ENCODE measurements at regions not wholly inside any gene's neighbourhood (a gene's known extent, or its start where the extent isn't known, plus 50 kb on each side); places are given as distances from the start of the nearest gene placed in this dataset.

- Histone ChIP-seq H3K27ac (no peak overlapping the region), H3K27me3 (peaks cover 42% of the 10 kb centered on the region), H4K20me1 (ENCODE audit: insufficient read depth, poor library complexity, severe bottlenecking) (no peaks in the 10 kb centered on the region), H3K4me3 (no peak overlapping the region), H3K4me2 (no peak overlapping the region), H3K4me1 (ENCODE audit: insufficient read depth) (no peaks in the 10 kb centered on the region), H3K9me2 (replicated peaks; ENCODE audit: insufficient read depth) (no peaks in the 10 kb centered on the region), H3K36me3 (replicated peaks; ENCODE audit: insufficient read depth, low read depth) (no peaks in the 10 kb centered on the region), H3K9me3 (ENCODE audit: low read depth) (no peaks in the 10 kb centered on the region), H3K79me2 (no peaks in the 10 kb centered on the region), H2AFZ (no peak overlapping the region)
- no peak for DNase-seq (ENCODE audit: low spot score)
- WGBS (ENCODE audit: low lambda C conversion rate, missing lambda C conversion rate), result 61% methylated on average over 9 of the region's 9 CpGs
- TF ChIP-seq, protein P1, sequence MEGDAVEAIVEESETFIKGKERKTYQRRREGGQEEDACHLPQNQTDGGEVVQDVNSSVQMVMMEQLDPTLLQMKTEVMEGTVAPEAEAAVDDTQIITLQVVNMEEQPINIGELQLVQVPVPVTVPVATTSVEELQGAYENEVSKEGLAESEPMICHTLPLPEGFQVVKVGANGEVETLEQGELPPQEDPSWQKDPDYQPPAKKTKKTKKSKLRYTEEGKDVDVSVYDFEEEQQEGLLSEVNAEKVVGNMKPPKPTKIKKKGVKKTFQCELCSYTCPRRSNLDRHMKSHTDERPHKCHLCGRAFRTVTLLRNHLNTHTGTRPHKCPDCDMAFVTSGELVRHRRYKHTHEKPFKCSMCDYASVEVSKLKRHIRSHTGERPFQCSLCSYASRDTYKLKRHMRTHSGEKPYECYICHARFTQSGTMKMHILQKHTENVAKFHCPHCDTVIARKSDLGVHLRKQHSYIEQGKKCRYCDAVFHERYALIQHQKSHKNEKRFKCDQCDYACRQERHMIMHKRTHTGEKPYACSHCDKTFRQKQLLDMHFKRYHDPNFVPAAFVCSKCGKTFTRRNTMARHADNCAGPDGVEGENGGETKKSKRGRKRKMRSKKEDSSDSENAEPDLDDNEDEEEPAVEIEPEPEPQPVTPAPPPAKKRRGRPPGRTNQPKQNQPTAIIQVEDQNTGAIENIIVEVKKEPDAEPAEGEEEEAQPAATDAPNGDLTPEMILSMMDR (IDR thresholded peaks at IDR 0.05; ENCODE audit: poor library complexity), result no peak
- TF ChIP-seq EZH2phosphoT487 (IDR thresholded peaks at IDR 0.05; ENCODE audit: low read depth, severe bottlenecking, unreplicated experiment), result no peak
- no peak for TF ChIP-seq EZH2 (IDR thresholded peaks at IDR 0.05; ENCODE audit: borderline replicate concordance)
Measured at GRCh38 chr21:36544545-36544944, 64.6 kb upstream of the CLDN14 start.

- Histone ChIP-seq H3K4me2 (no peak overlapping the region), H3K4me3 (no peak overlapping the region), H3K9me3 (ENCODE audit: low read depth) (no peaks in the 10 kb centered on the region), H3K79me2 (no peaks in the 10 kb centered on the region), H3K4me1 (ENCODE audit: insufficient read depth) (no peaks in the 10 kb centered on the region), H4K20me1 (ENCODE audit: insufficient read depth, poor library complexity, severe bottlenecking) (no peaks in the 10 kb centered on the region), H2AFZ (no peak overlapping the region), H3K36me3 (replicated peaks; ENCODE audit: insufficient read depth, low read depth) (no peaks in the 10 kb centered on the region), H3K27ac (no peak overlapping the region), H3K9me2 (replicated peaks; ENCODE audit: insufficient read depth) (no peaks in the 10 kb centered on the region), H3K27me3 (peaks cover 36% of the 10 kb centered on the region)
- whole genome bisulfite sequencing (ENCODE audit: low lambda C conversion rate, missing lambda C conversion rate), result 68% methylated on average over 6 of the region's 6 CpGs
- TF ChIP-seq, protein P1 (IDR thresholded peaks at IDR 0.05; ENCODE audit: poor library complexity), result no peak
- no peak for TF ChIP-seq EZH2 (IDR thresholded peaks at IDR 0.05; ENCODE audit: borderline replicate concordance)
- no peak for TF ChIP-seq EZH2phosphoT487 (IDR thresholded peaks at IDR 0.05; ENCODE audit: low read depth, severe bottlenecking, unreplicated experiment)
- no peak for DNase-seq (ENCODE audit: low spot score)
Measured at GRCh38 chr21:36545776-36546511, 66.0 kb upstream of the CLDN14 start.

- Histone ChIP-seq H4K20me1 (ENCODE audit: insufficient read depth, poor library complexity, severe bottlenecking) (no peaks in the 10 kb centered on the region), H3K9me2 (replicated peaks; ENCODE audit: insufficient read depth) (no peaks in the 10 kb centered on the region), H3K27me3 (peaks cover 22% of the 10 kb centered on the region), H3K4me2 (no peak overlapping the region), H3K4me3 (no peak overlapping the region), H3K36me3 (replicated peaks; ENCODE audit: insufficient read depth, low read depth) (no peaks in the 10 kb centered on the region), H3K9me3 (ENCODE audit: low read depth) (no peaks in the 10 kb centered on the region), H3K79me2 (no peaks in the 10 kb centered on the region), H3K4me1 (ENCODE audit: insufficient read depth) (no peaks in the 10 kb centered on the region), H2AFZ (no peak overlapping the region), H3K27ac (no peak overlapping the region)
- no peak for TF ChIP-seq EZH2phosphoT487 (IDR thresholded peaks at IDR 0.05; ENCODE audit: low read depth, severe bottlenecking, unreplicated experiment)
- TF ChIP-seq, protein P1 (IDR thresholded peaks at IDR 0.05; ENCODE audit: poor library complexity), result no peak
- TF ChIP-seq EZH2 (IDR thresholded peaks at IDR 0.05; ENCODE audit: borderline replicate concordance), result no peak
- WGBS (ENCODE audit: low lambda C conversion rate, missing lambda C conversion rate), result 90% methylated on average over 14 of the region's 14 CpGs
- DNase-seq (ENCODE audit: low spot score), result no peak
Measured at GRCh38 chr21:36547464-36547863, 67.5 kb upstream of the CLDN14 start.
